Parathyroid adenoma (tissue), 2 donors: ENCODE measurements at regions not wholly inside any gene's neighbourhood (a gene's known extent, or its start where the extent isn't known, plus 50 kb on each side); places are given as distances from the start of the nearest gene placed in this dataset.

ENCODE experiments used
- H2AFZ ChIP-seq: fragments of 300-600 bp; sonication (generic); one replicate; pipeline ENCODE4 v1.7.0; 2017; ENCODE audit warnings: antibody characterized with exemption, mild to moderate bottlenecking
- H3K27ac ChIP-seq: fragments of 300-600 bp; sonication (generic); one replicate; pipeline ENCODE4 v1.7.0; 2017
- H3K27me3 ChIP-seq: fragments of 300-600 bp; sonication (generic); one replicate; pipeline ENCODE4 v1.7.0; 2017; ENCODE audit warnings: low read length; ENCODE audit not compliant: control insufficient read depth, insufficient read depth
- H3K36me3 ChIP-seq: fragments of 300-600 bp; sonication (generic); one replicate; pipeline ENCODE4 v1.7.0; 2017; ENCODE audit warnings: low read length; ENCODE audit not compliant: control insufficient read depth, insufficient read depth
- H3K4me1 ChIP-seq: fragments of 300-600 bp; sonication (generic); one replicate; pipeline ENCODE4 v1.7.0; 2017; ENCODE audit warnings: control low read depth
- H3K4me2 ChIP-seq: fragments of 300-600 bp; sonication (generic); one replicate; pipeline ENCODE4 v1.7.0; 2017; ENCODE audit warnings: low read length
- H3K4me3 ChIP-seq: fragments of 300-600 bp; sonication (generic); one replicate; pipeline ENCODE4 v1.7.0; 2017; ENCODE audit warnings: low read depth, low read length
- H3K79me2 ChIP-seq: fragments of 300-600 bp; sonication (generic); one replicate; pipeline ENCODE4 v1.7.0; 2017; ENCODE audit warnings: control low read depth
- H3K9ac ChIP-seq: fragments of 300-600 bp; sonication (generic); one replicate; pipeline ENCODE4 v1.7.0; 2017; ENCODE audit warnings: mild to moderate bottlenecking
- H3K9me3 ChIP-seq: fragments of 300-600 bp; sonication (generic); one replicate; pipeline ENCODE4 v1.7.0; 2017; ENCODE audit warnings: low read length; ENCODE audit not compliant: control insufficient read depth
- CTCF ChIP-seq: fragments of 300-600 bp; sonication (generic); IDR thresholded peaks from one replicate; pipeline ENCODE4 v1.7.0; 2017; ENCODE audit warnings: antibody characterized with exemption, mild to moderate bottlenecking
- donor health status: primary hyperparathyroidism.

- Histone ChIP-seq H3K36me3 (no peaks in the 10 kb centered on the region), H3K27ac (no peak overlapping the region), H3K4me2 (no peak overlapping the region), H3K9ac (no peak overlapping the region), H3K79me2 (no peaks in the 10 kb centered on the region), H2AFZ (no peak overlapping the region), H3K4me1 (no peaks in the 10 kb centered on the region), H3K4me3 (no peak overlapping the region), H3K9me3 (no peaks in the 10 kb centered on the region), H3K27me3 (no peaks in the 10 kb centered on the region)
- TF ChIP-seq CTCF = no peak
These were observed 61.8 kb upstream of the TMCO5A start for GRCh38 chr15:37872661-37873060.

GRCh38 chr15:37873336-37873735 lies 61.1 kb upstream of the TMCO5A start:
- Histone ChIP-seq H3K36me3 (no peaks in the 10 kb centered on the region), H3K4me3 (no peak overlapping the region), H3K4me2 (no peak overlapping the region), H3K27me3 (no peaks in the 10 kb centered on the region), H3K79me2 (no peaks in the 10 kb centered on the region), H3K9me3 (no peaks in the 10 kb centered on the region), H3K4me1 (no peaks in the 10 kb centered on the region), H3K27ac (no peak overlapping the region), H3K9ac (no peak overlapping the region), H2AFZ (no peak overlapping the region)
- TF ChIP-seq CTCF = no peak

GRCh38 chr15:37876900-37877299 lies 57.5 kb upstream of the TMCO5A start:
- Histone ChIP-seq H3K27me3 (no peaks in the 10 kb centered on the region), H3K36me3 (no peaks in the 10 kb centered on the region), H3K4me3 (no peak overlapping the region), H3K27ac (no peak overlapping the region), H2AFZ (no peak overlapping the region), H3K4me1 (no peaks in the 10 kb centered on the region), H3K9ac (no peak overlapping the region), H3K9me3 (no peaks in the 10 kb centered on the region), H3K79me2 (no peaks in the 10 kb centered on the region), H3K4me2 (no peak overlapping the region)
- no peak for TF ChIP-seq CTCF

- Histone ChIP-seq H3K9me3 (no peaks in the 10 kb centered on the region), H3K4me2 (no peak overlapping the region), H3K4me1 (no peaks in the 10 kb centered on the region), H3K79me2 (no peaks in the 10 kb centered on the region), H3K9ac (no peak overlapping the region), H3K36me3 (no peaks in the 10 kb centered on the region), H3K27ac (no peak overlapping the region), H3K4me3 (no peak overlapping the region), H2AFZ (no peak overlapping the region), H3K27me3 (no peaks in the 10 kb centered on the region)
- TF ChIP-seq CTCF = no peak
These were observed 56.3 kb upstream of the TMCO5A start for GRCh38 chr15:37877851-37878741.
